Fibroblast of skin of left biceps (primary cell): ENCODE measurements at regions not wholly inside any gene's neighbourhood (a gene's known extent, or its start where the extent isn't known, plus 50 kb on each side); places are given as distances from the start of the nearest gene placed in this dataset.
"Not testable (repeated sequence)": the region's sequence is repeated elsewhere in the genome, so short reads cannot be mapped to it uniquely, and the experiment has no call there.

Source experiments
- DNase-seq, 2 experiments: peaks; one replicate each; pipeline ENCODE4 v3.0.0-alpha.2; 2013; ENCODE audit warnings: low read depth in 2 of 2

DNA sequence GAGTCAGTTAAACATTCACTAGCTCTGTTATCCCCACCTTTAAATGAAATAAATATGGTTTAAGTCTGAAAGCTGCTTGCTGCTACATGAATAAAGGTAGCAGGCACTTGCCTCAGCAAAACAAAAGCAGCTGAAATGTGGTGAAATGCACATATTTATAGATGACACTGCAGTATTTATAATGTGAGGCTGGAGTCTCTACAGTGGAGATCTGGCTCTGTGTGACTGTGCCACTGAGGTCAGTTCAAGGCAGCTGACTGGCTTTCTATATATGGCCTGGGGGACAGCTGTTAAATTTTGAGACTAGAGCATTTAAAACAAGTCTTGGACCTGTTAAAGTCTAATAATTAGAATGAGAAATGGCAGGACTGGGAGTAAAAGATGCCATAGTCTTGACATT lies 859.6 kb upstream of the SEMA6A start:
- DNase-seq = no peak

- DNase-seq = no peak
Observed at GRCh38 chr5:117433818-117434217, 859.2 kb upstream of the SEMA6A start.

- DNase-seq = no peak
Observed at GRCh38 chr5:117431091-117431490, 856.5 kb upstream of the SEMA6A start.

- DNase-seq = no peak
Observed at GRCh38 chr5:117425163-117425562, 850.5 kb upstream of the SEMA6A start.

DNA sequence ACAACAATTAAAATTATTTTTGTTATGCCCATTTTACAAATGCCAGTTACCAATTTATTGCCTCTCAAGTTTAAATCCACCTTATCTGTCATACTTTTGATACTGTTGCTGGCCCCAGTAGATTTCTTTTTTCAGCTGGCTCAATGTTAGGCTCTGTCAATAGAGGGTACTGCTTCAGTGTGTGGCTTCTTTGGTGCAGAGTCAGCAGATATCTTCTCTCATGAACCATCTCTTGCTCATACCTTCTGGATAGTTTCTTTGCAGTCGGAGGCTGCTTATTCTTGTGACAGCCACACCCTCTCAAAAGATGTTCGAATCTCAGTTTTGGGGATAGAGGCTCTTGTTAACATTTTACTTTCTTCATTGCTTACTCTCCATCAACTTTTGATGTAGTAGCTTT lies 849.9 kb upstream of the SEMA6A start:
- no peak for DNase-seq

GRCh38 chr5:117417501-117417900 lies 842.9 kb upstream of the SEMA6A start:
- DNase-seq = no peak

DNA sequence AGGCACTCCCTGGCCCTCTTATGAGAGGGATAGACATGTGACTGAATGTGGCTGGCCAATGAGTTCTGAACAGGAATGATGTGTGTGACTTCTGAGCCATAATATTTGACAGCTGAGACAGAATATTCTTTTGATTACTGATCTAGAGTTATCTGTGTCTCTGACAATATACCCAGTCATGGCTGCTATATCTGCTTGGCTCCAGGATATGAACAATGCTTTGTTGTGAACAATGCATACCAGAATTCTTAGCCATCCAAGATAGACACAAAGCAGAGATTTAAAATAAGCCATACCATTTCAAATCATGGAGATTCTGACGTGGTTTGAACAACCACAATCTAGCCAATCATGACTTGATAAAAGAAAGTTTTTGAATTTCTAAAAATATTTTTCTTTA lies 840.3 kb upstream of the SEMA6A start:
- no peak for DNase-seq

DNA sequence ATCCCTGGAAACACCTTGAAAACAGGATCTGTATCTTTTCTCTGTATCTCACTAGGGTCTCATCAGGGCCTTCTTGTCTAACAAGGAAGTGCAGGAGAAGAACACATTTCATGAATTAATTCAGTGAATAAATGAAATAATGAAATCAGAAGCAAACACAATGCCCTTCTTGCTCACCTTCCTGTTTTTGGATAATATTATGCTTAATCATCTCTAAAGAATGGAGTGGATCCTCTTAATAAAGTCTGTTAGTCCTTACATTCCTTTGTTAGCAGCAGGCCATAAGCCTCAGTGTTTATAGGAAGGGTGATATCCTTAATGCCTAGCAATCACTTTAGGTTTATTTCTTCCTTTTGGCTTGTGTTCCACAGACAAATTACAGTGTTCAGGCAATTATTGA lies 837.1 kb upstream of the SEMA6A start:
- DNase-seq = no peak

- DNase-seq = no peak
Observed at GRCh38 chr5:117405197-117405596, 830.6 kb upstream of the SEMA6A start.

DNA sequence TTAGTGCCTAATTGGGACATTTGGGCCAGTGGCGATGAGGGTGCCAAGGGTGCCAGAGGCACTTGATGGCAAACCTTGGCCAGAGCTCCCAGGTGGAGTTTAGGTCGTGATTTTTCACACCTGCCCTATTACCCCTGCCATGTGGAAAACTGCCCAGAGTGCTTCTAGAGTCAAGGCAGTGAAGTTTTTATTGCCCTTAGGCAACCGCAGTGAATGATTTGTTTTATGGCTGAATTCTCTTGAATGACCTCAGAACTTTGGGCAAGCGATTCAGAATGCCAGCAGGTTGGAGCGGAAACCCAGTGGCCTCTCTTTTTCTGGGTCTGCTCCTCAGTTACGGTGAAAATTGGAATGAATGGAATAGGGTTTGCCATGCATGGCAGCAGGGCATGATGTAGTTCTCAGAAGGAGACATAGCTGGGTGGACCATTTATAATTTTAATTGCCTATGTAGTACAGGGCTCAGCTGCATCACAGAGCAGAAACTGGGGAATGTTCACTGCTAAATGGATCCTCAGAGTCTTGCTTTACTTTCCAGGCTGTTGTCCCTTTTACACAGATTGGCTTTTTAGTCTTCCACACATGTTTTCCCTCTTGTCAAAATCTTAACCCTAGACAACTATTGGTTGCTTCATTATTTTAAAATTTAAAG lies 820.0 kb upstream of the SEMA6A start:
- no peak for DNase-seq

DNA sequence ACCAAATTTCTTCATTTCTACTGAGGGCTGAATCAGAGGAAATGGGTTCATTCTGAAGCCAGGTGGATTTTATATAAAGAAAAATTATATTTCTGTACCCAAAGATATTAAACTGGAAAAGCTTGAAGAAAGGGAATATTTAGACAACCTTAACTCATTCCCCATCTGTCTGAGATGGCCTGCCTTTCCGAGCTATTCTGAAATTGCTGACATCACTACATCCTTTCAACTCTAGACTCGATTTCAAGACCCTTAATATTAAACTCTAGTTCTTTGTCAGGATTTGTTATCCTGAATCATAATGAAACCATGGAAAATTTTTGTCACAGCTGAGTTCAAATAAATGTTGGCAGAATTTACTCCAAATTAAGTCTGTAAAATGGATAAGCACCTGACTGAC lies 818.5 kb upstream of the SEMA6A start:
- DNase-seq = no peak

DNA sequence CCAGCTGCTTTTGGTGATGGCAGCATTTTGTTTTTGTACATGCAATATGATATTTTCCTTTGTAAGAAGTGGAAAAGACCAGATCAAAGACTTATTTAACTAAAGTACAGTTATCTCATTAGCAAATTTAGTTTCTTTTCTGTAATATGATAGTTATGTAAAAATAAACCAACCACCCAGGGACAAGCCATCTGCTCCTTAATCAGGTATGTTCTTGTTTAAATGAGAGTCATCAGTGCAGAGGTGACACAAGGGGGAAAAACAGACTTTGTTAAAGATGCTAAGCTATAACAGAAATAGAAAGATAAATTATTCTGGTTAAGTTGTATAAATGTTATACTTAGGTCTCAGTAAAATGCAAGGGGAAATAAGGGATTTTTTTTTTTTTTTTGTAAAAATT lies 805.7 kb upstream of the SEMA6A start:
- DNase-seq = no peak

- no peak for DNase-seq
Observed at GRCh38 chr5:117379521-117379920, 804.9 kb upstream of the SEMA6A start.

GRCh38 chr5:117376748-117377147 lies 802.1 kb upstream of the SEMA6A start:
- DNase-seq = no peak

GRCh38 chr5:117359895-117360294 lies 785.3 kb upstream of the SEMA6A start:
- no peak for DNase-seq

DNA sequence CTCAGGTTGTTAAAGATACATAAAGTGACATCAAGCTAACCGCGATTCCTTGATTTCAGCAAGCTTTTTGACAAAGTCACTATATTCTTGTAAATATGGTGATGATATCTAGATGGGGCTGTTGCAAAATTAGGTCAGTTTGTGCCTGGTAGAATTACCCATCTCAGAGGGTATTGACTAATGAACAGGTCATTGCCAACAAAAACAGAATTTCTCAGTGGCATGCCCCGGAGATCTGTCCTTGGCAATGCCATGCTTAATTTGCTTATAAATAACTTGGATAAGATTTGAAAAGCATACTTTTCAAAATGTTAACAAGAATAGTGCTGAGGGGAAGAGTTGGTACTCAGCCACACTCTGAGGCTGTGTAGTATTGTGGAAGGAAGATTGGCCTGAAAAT lies 783.3 kb upstream of the SEMA6A start:
- no peak for DNase-seq

DNA sequence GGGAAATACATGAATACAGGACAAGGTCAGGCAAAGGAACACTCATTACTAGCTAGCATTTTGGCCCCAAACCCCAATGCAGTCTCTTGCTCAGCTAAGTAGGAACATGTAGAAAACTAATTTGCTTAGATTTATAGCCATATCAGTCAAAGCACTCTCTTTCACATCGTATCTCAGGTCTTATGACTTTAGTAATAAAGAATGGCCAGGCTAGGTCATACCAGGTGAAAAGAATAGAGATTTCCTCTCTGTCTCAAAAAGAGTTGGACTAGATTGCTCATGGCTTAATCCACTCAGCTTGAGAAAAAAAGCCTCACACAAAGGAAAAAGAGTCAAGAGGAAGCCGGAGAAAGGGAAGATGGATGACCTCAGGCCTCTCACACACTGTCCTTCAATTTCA lies 772.7 kb upstream of the SEMA6A start:
- DNase-seq = no peak

DNA sequence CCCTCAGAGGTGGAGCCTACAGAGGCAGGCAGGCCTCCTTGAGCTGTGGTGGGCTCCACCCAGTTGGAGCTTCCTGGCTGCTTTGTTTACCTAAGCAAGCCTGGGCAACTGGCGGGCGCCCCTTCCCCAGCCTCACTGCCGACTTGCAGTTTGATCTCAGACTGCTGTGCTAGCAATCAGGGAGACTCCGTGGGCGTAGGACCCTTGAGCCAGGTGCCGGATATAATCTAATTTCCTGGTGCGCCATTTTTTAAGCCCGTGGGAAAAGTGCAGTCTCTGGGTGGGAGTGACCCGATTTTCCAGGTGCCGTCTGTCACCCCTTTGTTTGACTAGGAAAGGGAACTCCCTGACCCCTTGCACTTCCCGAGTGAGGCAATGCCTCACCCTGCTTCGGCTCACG lies 769.1 kb upstream of the SEMA6A start:
- not testable (repeated sequence) for DNase-seq

DNA sequence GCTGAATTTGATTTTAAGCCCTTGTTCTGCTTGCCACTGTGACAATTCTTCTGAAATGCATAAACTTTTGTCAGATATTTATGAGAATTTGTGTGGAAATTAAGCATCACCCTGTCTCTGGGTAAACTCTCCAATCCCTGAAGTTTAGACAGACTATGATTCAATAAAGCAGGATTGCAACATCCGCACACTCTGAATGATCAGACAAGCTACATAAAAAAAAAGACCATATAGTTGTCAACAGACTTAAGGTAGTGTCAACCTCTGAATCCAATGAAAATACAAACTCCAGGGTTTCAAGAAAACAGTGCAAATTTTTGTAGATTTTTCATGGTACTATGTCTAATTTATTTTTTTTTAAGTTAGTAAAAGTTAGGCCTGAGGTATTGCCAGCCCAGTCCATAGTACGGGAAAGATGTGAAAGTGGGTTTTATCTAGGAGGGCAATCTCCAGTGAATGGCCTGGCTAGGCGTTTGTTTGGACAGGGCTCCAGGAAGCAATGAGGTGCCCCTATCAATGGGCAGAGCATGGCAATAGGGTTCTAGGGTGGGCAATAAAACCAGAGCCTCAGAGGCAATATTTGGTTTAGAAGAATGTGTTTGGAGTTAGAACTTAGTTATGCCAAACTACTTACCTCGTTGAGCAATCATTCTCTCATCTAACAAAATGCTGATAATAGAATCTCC lies 762.6 kb upstream of the SEMA6A start:
- no peak for DNase-seq

DNA sequence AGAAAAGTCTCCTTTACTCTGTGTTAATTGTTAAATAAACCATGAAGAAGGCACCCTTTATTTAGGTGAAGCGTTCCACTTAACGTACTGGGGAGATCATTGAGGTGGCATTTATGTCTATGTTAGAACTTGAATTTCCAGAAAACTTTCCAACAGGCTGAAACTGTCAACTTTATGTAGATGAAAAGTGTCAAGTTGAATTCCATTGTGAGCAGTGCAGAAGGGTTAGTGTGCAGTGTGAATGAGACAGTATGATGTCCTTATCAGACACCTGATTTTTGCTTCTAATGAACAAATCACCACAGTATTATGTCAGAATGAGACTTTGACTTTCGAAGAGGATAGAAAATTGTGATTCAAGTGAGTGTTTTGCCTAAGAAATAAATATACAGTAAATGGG lies 761.6 kb upstream of the SEMA6A start:
- no peak for DNase-seq

GRCh38 chr5:117333011-117333410 lies 758.4 kb upstream of the SEMA6A start:
- no peak for DNase-seq

- no peak for DNase-seq
Observed at GRCh38 chr5:117332341-117332740, 757.7 kb upstream of the SEMA6A start.

GRCh38 chr5:117327511-117327910 lies 752.9 kb upstream of the SEMA6A start:
- DNase-seq = no peak

DNA sequence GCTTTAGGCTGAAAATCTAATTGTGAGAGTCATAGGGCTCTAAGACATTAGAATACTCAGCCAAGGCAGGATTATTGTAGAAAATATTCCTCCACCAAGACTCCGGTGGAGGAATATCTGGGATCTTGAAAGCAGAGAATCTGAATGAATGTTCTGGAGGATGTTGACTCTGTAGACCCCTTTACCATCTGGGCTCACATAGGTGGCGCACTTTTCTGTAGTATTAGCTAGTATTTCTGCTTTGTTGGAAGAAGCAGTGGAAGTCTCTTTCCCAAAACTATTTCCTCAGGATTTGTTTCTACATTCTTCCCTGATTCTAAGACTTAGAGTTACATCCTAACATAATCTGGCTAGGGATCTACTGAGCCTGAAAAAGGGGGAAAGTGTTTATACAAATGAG lies 752.4 kb upstream of the SEMA6A start:
- no peak for DNase-seq
